Suprapubic skin (tissue), 4 donors: ENCODE measurements at regions not wholly inside any gene's neighbourhood (a gene's known extent, or its start where the extent isn't known, plus 50 kb on each side); places are given as distances from the start of the nearest gene placed in this dataset.

ENCODE experiments used
- CTCF ChIP-seq, 2 donors: fragments of 200-600 bp in 1 of 2; fragments of 450-650 bp in 1 of 2; sonication (generic) in 1 of 2; IDR thresholded peaks; one replicate each; pipeline ENCODE4 v1.5.1; 2016 to 2019; ENCODE audit warnings: antibody characterized with exemption in 2 of 2, mild to moderate bottlenecking in 1 of 2, moderate library complexity in 1 of 2
- EP300 ChIP-seq: sonication (generic); formaldehyde crosslinking; IDR thresholded peaks from one replicate; pipeline ENCODE4 v1.6.1; 2017; ENCODE audit warnings: antibody characterized with exemption
- POLR2A ChIP-seq, 2 donors: fragments of 450-650 bp; IDR thresholded peaks; one replicate each; pipeline ENCODE4 v1.6.1; 2017; ENCODE audit warnings: antibody characterized with exemption in 2 of 2, mild to moderate bottlenecking in 2 of 2, moderate library complexity in 2 of 2
- POLR2AphosphoS5 ChIP-seq, 3 donors: sonication (generic); formaldehyde crosslinking; IDR thresholded peaks; one replicate each; pipeline ENCODE4 v1.6.1; 2017; ENCODE audit warnings: antibody characterized with exemption in 3 of 3

GRCh38 chr20:16919841-16920240 lies 171.7 kb downstream of the OTOR start:
- TF ChIP-seq POLR2A (IDR thresholded peaks at IDR 0.05) (no peak), CTCF (IDR thresholded peaks at IDR 0.05) (no peak), POLR2AphosphoS5 (IDR thresholded peaks at IDR 0.05) (no peak), EP300 (no peak)
